Effector memory CD4-positive, alpha-beta T cell (primary cell): ENCODE measurements at regions not wholly inside any gene's neighbourhood (a gene's known extent, or its start where the extent isn't known, plus 50 kb on each side); places are given as distances from the start of the nearest gene placed in this dataset.

Source experiments
- DNase-seq, 3 donors: peaks; one replicate each; pipeline ENCODE4 v3.0.0-alpha.2; 2020
- H3K27ac ChIP-seq: 2 replicates; pipeline ENCODE4 v1.7.0; 2013; ENCODE audit warnings: mild to moderate bottlenecking, low read length, moderate library complexity; ENCODE audit not compliant: insufficient read depth, poor library complexity, severe bottlenecking
- H3K27me3 ChIP-seq: replicated peaks from 2 replicates; pipeline ENCODE4 v1.7.0; 2013; ENCODE audit warnings: mild to moderate bottlenecking, low read length; ENCODE audit not compliant: insufficient read depth, control insufficient read depth, poor library complexity, severe bottlenecking
- H3K36me3 ChIP-seq: 2 replicates; pipeline ENCODE4 v1.7.0; 2013; ENCODE audit warnings: mild to moderate bottlenecking, low read length, moderate library complexity; ENCODE audit not compliant: control insufficient read depth, insufficient read depth
- H3K4me1 ChIP-seq: 2 replicates; pipeline ENCODE4 v1.7.0; 2013; ENCODE audit warnings: low read length, mild to moderate bottlenecking; ENCODE audit not compliant: control insufficient read depth, insufficient read depth, poor library complexity, severe bottlenecking
- H3K4me3 ChIP-seq: 2 replicates; pipeline ENCODE4 v1.7.0; 2013; ENCODE audit warnings: low read length, low read depth, mild to moderate bottlenecking; ENCODE audit not compliant: insufficient read depth, poor library complexity, severe bottlenecking
- H3K9me3 ChIP-seq: 2 replicates; pipeline ENCODE4 v1.7.0; 2013; ENCODE audit warnings: mild to moderate bottlenecking, low read length, moderate library complexity; ENCODE audit not compliant: control insufficient read depth

GRCh38 chr14:104469591-104469990, 110.0 kb upstream of the C14orf180 start:
- no peaks in the 10 kb centered on the region for H3K4me1 ChIP-seq
- DNase-seq, result no peak
- no peak overlapping the region for H3K4me3 ChIP-seq
- H3K27ac ChIP-seq, result no peak overlapping the region
- no peaks in the 10 kb centered on the region for H3K36me3 ChIP-seq
- H3K9me3 ChIP-seq, result no peaks in the 10 kb centered on the region
- no peaks in the 10 kb centered on the region for H3K27me3 ChIP-seq

- no peaks in the 10 kb centered on the region for H3K9me3 ChIP-seq
- H3K4me1 ChIP-seq, result no peaks in the 10 kb centered on the region
- no peak overlapping the region for H3K4me3 ChIP-seq
- no peak overlapping the region for H3K27ac ChIP-seq
- DNase-seq, result no peak
- H3K36me3 ChIP-seq, result no peaks in the 10 kb centered on the region
- no peaks in the 10 kb centered on the region for H3K27me3 ChIP-seq
These were observed 109.0 kb upstream of the C14orf180 start for GRCh38 chr14:104470588-104470987.

GRCh38 chr14:104471114-104471513, 108.5 kb upstream of the C14orf180 start:
- Histone ChIP-seq H3K4me3 (no peak overlapping the region), H3K27me3 (no peaks in the 10 kb centered on the region), H3K36me3 (no peaks in the 10 kb centered on the region), H3K4me1 (no peaks in the 10 kb centered on the region), H3K9me3 (no peaks in the 10 kb centered on the region), H3K27ac (no peak overlapping the region)
- DNase-seq, result no peak

GRCh38 chr14:104472073-104472472, 107.5 kb upstream of the C14orf180 start:
- no peak for DNase-seq
- H3K4me3 ChIP-seq, result no peak overlapping the region
- no peaks in the 10 kb centered on the region for H3K4me1 ChIP-seq
- H3K36me3 ChIP-seq, result no peaks in the 10 kb centered on the region
- H3K9me3 ChIP-seq, result no peaks in the 10 kb centered on the region
- no peaks in the 10 kb centered on the region for H3K27me3 ChIP-seq
- no peak overlapping the region for H3K27ac ChIP-seq

- Histone ChIP-seq H3K4me1 (no peaks in the 10 kb centered on the region), H3K9me3 (no peaks in the 10 kb centered on the region), H3K4me3 (no peak overlapping the region), H3K36me3 (no peaks in the 10 kb centered on the region), H3K27me3 (no peaks in the 10 kb centered on the region), H3K27ac (no peak overlapping the region)
- DNase-seq, result no peak
These were observed 106.9 kb upstream of the C14orf180 start for GRCh38 chr14:104472536-104473243.

- H3K27me3 ChIP-seq, result no peaks in the 10 kb centered on the region
- H3K36me3 ChIP-seq, result no peaks in the 10 kb centered on the region
These were observed 106.4 kb upstream of the C14orf180 start for GRCh38 chr14:104473244-104473565.

GRCh38 chr14:104473649-104474494, 105.7 kb upstream of the C14orf180 start:
- Histone ChIP-seq H3K4me1 (no peaks in the 10 kb centered on the region), H3K27ac (no peak overlapping the region), H3K36me3 (no peaks in the 10 kb centered on the region), H3K9me3 (no peaks in the 10 kb centered on the region), H3K4me3 (no peak overlapping the region), H3K27me3 (no peaks in the 10 kb centered on the region)
- no peak for DNase-seq

More at GRCh38 chr14:104473244-104473565, 106.4 kb upstream of the C14orf180 start:
- no peaks in the 10 kb centered on the region for H3K9me3 ChIP-seq
- no peaks in the 10 kb centered on the region for H3K4me1 ChIP-seq
- DNase-seq, result no peak
- no peak overlapping the region for H3K4me3 ChIP-seq
- no peak overlapping the region for H3K27ac ChIP-seq

- H3K27me3 ChIP-seq, result no peaks in the 10 kb centered on the region
- no peaks in the 10 kb centered on the region for H3K4me1 ChIP-seq
- no peaks in the 10 kb centered on the region for H3K9me3 ChIP-seq
- no peak for DNase-seq
- H3K27ac ChIP-seq, result no peak overlapping the region
- no peak overlapping the region for H3K4me3 ChIP-seq
- H3K36me3 ChIP-seq, result no peaks in the 10 kb centered on the region
These were observed 104.9 kb upstream of the C14orf180 start for GRCh38 chr14:104474495-104475213.

GRCh38 chr14:104475256-104475655, 104.3 kb upstream of the C14orf180 start:
- Histone ChIP-seq H3K4me3 (no peak overlapping the region), H3K36me3 (no peaks in the 10 kb centered on the region), H3K4me1 (no peaks in the 10 kb centered on the region), H3K27me3 (no peaks in the 10 kb centered on the region), H3K27ac (no peak overlapping the region), H3K9me3 (no peaks in the 10 kb centered on the region)
- DNase-seq, result no peak

- no peak overlapping the region for H3K4me3 ChIP-seq
These were observed 103.8 kb upstream of the C14orf180 start for GRCh38 chr14:104475802-104476201.

More at GRCh38 chr14:104475802-104476201, 103.8 kb upstream of the C14orf180 start:
- Histone ChIP-seq H3K27me3 (no peaks in the 10 kb centered on the region), H3K4me1 (no peaks in the 10 kb centered on the region), H3K9me3 (no peaks in the 10 kb centered on the region), H3K27ac (no peak overlapping the region), H3K36me3 (no peaks in the 10 kb centered on the region)
- no peak for DNase-seq
